Endodermal cell (in vitro differentiated cells): ENCODE measurements at regions not wholly inside any gene's neighbourhood (a gene's known extent, or its start where the extent isn't known, plus 50 kb on each side); places are given as distances from the start of the nearest gene placed in this dataset.

ENCODE experiments used
- DNase-seq: peaks from one replicate; pipeline ENCODE4 v3.0.0-alpha.2; 2017
- H3K27ac ChIP-seq: 2 replicates; pipeline ENCODE4 v1.5.1; 2013; ENCODE audit warnings: mild to moderate bottlenecking, low read depth, low read length, moderate library complexity
- H3K27me3 ChIP-seq: 2 replicates; pipeline ENCODE4 v1.6.1; 2013; ENCODE audit warnings: mild to moderate bottlenecking, low read length, moderate library complexity; ENCODE audit not compliant: insufficient read depth, control insufficient read depth, poor library complexity, severe bottlenecking
- H3K36me3 ChIP-seq: 2 replicates; pipeline ENCODE4 v1.7.0; 2013; ENCODE audit warnings: mild to moderate bottlenecking, low read length, moderate library complexity; ENCODE audit not compliant: control insufficient read depth, insufficient read depth
- H3K4me1 ChIP-seq: one replicate; pipeline ENCODE4 v1.7.0; 2013; ENCODE audit warnings: low read length; ENCODE audit not compliant: control insufficient read depth, insufficient read depth
- H3K4me3 ChIP-seq: 2 replicates; pipeline ENCODE4 v1.5.1; 2013; ENCODE audit warnings: mild to moderate bottlenecking, low read length, moderate library complexity
- H3K9ac ChIP-seq: 2 replicates; pipeline ENCODE4 v1.6.1; 2013; ENCODE audit warnings: mild to moderate bottlenecking, low read length, moderate library complexity; ENCODE audit not compliant: poor library complexity, severe bottlenecking; ENCODE audit errors: extremely low read depth
- H3K9me3 ChIP-seq: 2 replicates; pipeline ENCODE4 v1.6.1; 2013; ENCODE audit warnings: mild to moderate bottlenecking, low read length, moderate library complexity; ENCODE audit not compliant: control insufficient read depth
- H3K27ac Mint-ChIP-seq: 2 replicates; pipeline ENCODE4 v1.8.0; 2020; ENCODE audit warnings: mixed read lengths
- H3K27me3 Mint-ChIP-seq: 2 replicates; pipeline ENCODE4 v1.8.0; 2021; ENCODE audit warnings: mild to moderate bottlenecking, mixed read lengths; ENCODE audit not compliant: insufficient read depth
- H3K36me3 Mint-ChIP-seq: 2 replicates; pipeline ENCODE4 v1.8.0; 2020; ENCODE audit warnings: low read depth, mixed read lengths
- H3K4me1 Mint-ChIP-seq: 2 replicates; pipeline ENCODE4 v1.8.0; 2020; ENCODE audit warnings: mixed read lengths
- H3K4me3 Mint-ChIP-seq: 2 replicates; pipeline ENCODE4 v1.8.0; 2020; ENCODE audit warnings: mild to moderate bottlenecking, moderate library complexity, mixed read lengths
- H3K9me3 Mint-ChIP-seq: 2 replicates; pipeline ENCODE4 v1.8.0; 2020; ENCODE audit warnings: mild to moderate bottlenecking, mixed read lengths
- CTCF ChIP-seq: fragments of 200-600 bp; sonication (generic); conservative IDR thresholded peaks from 2 replicates; pipeline ENCODE4 v1.5.0; 2021; ENCODE audit warnings: antibody characterized with exemption, mild to moderate bottlenecking
- WGBS, 2 experiments: methylation state at CpG; one replicate each; pipeline versions ENCODE4 v1.1.5 to v1.1.7; 2013; ENCODE audit warnings: missing lambda C conversion rate in 2 of 2, mixed read lengths in 1 of 2; ENCODE audit not compliant: insufficient coverage in 1 of 2, insufficient read length in 1 of 2; 5-methylcytosine and 5-hydroxymethylcytosine counted together

DNA sequence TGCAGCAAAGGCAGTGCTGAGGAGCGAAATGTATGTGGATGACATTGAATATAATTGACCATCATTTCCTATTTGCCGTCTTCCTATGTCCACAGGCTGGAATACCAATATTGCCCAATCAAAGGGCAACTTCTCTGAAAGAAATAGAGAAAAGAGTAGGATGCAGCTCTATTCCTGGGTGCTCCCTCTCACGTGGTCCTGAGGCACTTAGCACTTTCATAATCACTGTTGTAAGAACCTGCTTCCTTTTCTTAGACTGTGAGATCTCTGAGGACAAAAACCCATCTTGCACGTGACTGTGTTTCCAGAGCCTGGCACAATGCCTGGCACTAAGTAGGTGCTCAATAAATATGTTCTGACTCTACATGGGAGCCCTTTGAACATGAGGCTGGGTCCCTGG is 122.7 kb upstream of the CPM start:
- H3K4me1 Mint-ChIP-seq, result peaks cover 29% of the 10 kb centered on the region
- peaks cover 9% of the 10 kb centered on the region for H3K9me3 Mint-ChIP-seq
- no peak overlapping the region for H3K27ac Mint-ChIP-seq
- no peaks in the 10 kb centered on the region for H3K36me3 Mint-ChIP-seq
- Histone ChIP-seq H3K4me3 (no peak overlapping the region), H3K9ac (no peak overlapping the region), H3K27me3 (no peaks in the 10 kb centered on the region), H3K27ac (no peak overlapping the region), H3K4me1 (peaks cover 6% of the 10 kb centered on the region), H3K36me3 (no peaks in the 10 kb centered on the region), H3K9me3 (peaks cover 5% of the 10 kb centered on the region)
- no peak for DNase-seq
- TF ChIP-seq CTCF, result no peak
- H3K27me3 Mint-ChIP-seq, result peaks cover 2% of the 10 kb centered on the region
- H3K4me3 Mint-ChIP-seq, result no peak overlapping the region
- 90 to 95% methylated on average over 2 to 4 of the region's 4 CpGs for WGBS, 2 experiments

DNA sequence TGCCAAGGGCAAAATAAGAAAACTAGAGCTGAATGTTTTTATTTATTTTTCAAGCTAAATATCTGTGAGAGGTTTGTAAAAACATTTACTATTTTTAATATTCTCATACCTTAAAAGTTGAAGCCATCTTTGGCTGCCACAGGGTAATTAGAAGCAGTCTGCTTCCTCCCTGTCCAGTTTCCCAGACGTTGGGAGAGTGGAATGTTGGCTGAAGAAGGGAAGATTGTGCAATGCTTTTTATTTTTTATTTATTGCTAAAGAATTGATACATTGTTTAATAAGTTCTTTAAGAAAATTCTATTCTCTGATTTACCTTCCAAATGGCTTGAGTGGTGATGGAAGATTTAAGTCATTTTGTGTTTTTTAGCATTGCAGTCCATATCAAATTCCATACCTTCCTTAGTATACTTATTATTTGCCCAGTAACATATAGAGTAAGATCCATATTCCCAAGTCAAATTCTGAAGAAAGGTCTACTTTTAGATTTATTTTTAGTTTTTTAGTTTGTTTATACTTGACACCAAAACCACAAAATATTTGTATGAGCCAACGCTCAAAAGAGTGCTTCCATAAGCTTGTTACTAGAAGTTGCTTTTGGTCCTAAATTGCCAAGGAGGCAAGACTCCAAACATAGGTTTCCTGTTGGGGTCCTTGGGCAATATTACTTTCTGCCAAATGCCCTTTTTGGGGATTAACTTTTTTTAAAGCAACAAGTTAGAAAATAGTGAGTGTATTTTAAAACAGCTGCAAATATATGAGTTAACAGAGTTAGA is 124.0 kb upstream of the CPM start:
- H3K27ac ChIP-seq, result no peak overlapping the region
- H3K36me3 ChIP-seq, result no peaks in the 10 kb centered on the region
- H3K9me3 ChIP-seq, result no peaks in the 10 kb centered on the region
- whole genome bisulfite sequencing, 2 experiments, result 80 to 85% methylated on average over 1 to 2 of the region's 2 CpGs
- no peak overlapping the region for H3K4me3 ChIP-seq
- DNase-seq, result no peak
- H3K9ac ChIP-seq, result no peak overlapping the region
- no peak overlapping the region for H3K4me3 Mint-ChIP-seq
- H3K27ac Mint-ChIP-seq, result no peak overlapping the region
- H3K36me3 Mint-ChIP-seq, result no peaks in the 10 kb centered on the region
- H3K9me3 Mint-ChIP-seq, result no peaks in the 10 kb centered on the region
- H3K4me1 Mint-ChIP-seq, result peaks cover 39% of the 10 kb centered on the region
- H3K27me3 ChIP-seq, result no peaks in the 10 kb centered on the region
- H3K4me1 ChIP-seq, result peaks cover 10% of the 10 kb centered on the region
- no peaks in the 10 kb centered on the region for H3K27me3 Mint-ChIP-seq
- TF ChIP-seq CTCF, result no peak

DNA sequence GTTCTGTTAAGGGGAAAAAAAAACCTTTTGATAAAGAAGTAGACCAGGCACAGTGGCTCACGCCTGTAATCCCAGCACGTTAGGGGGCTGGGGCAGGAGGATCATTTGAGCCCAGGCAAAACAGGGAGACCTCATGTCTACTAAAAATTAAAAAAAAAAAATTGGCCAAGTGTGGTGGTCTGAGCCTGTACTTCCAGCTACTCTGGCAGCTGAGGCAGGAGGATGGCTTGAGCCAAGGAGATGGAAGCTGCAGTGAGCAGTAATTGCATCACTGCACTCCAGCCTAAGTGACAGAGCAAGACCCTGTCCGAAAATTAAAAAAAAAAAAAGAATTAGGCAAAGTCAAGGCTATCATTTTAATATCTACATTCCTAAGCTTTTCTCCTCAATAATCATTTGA is 124.8 kb upstream of the CPM start:
- no peaks in the 10 kb centered on the region for H3K9me3 ChIP-seq
- no peaks in the 10 kb centered on the region for H3K36me3 Mint-ChIP-seq

More for the DNA sequence above, 124.8 kb upstream of the CPM start:
- Mint-ChIP-seq H3K27me3 (no peaks in the 10 kb centered on the region), H3K4me3 (no peak overlapping the region), H3K27ac (no peak overlapping the region), H3K4me1 (peaks cover 34% of the 10 kb centered on the region), H3K9me3 (no peaks in the 10 kb centered on the region)
- TF ChIP-seq CTCF, result no peak
- no peak overlapping the region for H3K4me3 ChIP-seq
- 83 to 95% methylated on average over 2 to 3 of the region's 3 CpGs for WGBS, 2 experiments
- no peak for DNase-seq
- H3K9ac ChIP-seq, result no peak overlapping the region
- H3K36me3 ChIP-seq, result no peaks in the 10 kb centered on the region
- no peaks in the 10 kb centered on the region for H3K27me3 ChIP-seq
- H3K4me1 ChIP-seq, result peaks cover 8% of the 10 kb centered on the region
- H3K27ac ChIP-seq, result no peak overlapping the region
